LNCAP (cell line): ENCODE measurements at regions not wholly inside any gene's neighbourhood (a gene's known extent, or its start where the extent isn't known, plus 50 kb on each side); places are given as distances from the start of the nearest gene placed in this dataset.

Experiments
- TF ChIP-seq, protein P1 (sequence below): fragments of 450-650 bp; IDR thresholded peaks from 2 replicates; pipeline ENCODE4 v1.5.1; 2017; ENCODE audit warnings: mild to moderate bottlenecking

DNA sequence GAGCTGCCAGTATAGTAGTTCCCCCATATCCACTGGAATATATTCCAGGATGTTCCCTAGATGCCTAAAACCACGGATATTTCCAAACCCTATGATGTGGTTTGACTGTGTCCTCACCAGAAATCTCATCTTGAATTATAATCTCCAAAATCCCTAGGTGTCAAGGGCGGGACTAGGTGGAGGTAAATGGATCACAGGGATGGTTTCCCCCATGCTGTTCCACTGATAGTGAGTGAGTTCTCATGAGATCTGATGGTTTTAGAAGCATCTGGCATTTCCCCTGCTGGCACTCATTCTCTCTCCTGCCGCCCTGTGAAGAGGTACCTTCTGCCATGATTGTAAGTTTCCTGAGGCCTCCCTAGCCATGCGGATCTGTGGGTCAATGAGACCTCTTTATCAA lies 168.6 kb downstream of the MAF start:
- TF ChIP-seq, protein P1, sequence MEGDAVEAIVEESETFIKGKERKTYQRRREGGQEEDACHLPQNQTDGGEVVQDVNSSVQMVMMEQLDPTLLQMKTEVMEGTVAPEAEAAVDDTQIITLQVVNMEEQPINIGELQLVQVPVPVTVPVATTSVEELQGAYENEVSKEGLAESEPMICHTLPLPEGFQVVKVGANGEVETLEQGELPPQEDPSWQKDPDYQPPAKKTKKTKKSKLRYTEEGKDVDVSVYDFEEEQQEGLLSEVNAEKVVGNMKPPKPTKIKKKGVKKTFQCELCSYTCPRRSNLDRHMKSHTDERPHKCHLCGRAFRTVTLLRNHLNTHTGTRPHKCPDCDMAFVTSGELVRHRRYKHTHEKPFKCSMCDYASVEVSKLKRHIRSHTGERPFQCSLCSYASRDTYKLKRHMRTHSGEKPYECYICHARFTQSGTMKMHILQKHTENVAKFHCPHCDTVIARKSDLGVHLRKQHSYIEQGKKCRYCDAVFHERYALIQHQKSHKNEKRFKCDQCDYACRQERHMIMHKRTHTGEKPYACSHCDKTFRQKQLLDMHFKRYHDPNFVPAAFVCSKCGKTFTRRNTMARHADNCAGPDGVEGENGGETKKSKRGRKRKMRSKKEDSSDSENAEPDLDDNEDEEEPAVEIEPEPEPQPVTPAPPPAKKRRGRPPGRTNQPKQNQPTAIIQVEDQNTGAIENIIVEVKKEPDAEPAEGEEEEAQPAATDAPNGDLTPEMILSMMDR = no peak

DNA sequence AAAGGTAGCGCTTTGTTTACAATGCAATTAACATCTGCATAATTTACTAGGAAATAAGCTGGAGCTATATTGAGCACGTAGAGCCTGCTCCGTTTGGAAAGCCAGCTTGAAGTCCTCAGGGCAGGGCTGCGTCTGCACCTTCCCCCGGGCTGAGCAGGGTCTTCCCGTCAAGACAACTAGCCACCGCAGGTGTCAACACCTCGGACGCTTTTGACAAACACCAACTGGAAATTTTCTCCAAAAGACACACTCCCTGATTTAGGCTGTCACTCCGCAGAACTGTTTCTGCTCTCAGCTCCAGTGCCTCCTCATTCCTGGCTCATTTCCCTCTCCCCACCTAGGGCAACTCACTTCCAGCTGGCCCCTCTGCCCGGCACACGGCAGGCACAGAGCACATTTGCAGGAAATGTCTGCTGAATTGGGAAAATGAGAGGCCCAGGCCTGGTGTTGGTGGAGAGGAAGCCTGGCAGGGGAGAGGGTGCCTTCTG lies 170.3 kb downstream of the MAF start:
- TF ChIP-seq, protein P1 = no peak

DNA sequence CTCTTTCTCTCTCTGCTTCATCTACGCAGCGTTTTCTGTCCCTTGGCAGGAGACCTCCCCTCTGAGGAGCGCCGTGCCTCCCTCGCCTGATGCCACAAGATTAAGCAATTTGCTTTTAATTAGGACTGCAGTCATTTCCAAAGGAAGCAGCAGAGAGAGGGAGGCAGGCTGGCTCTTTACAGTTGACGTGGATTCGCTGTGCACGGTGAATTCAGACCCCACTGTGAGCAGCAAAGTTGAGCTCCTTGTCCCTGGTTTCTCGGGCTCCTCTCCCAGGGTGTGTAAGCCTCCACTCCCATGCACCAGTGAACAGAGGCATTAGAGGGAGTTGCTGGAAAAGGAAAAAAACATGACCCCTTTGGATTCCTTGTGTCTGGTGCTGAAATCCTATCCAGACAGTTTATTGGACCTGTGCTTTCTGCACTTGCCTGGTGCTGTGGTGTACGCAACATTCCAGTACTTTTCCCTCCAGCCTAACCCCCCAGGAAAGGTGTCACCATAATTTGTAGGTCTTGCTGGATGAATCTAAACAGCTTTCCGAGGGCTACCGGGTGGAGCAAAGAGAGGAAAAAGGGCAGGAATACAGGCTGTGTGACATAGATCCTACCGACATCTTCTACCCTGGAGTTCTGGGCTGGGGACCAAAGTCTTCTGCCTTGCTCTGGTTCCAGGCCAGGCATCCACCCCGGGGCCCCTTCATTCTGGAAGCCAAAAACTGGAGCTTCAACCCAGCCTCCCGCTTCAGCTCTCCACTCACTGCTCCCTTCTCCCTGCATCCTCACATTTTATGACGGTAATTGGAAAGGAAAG lies 171.0 kb downstream of the MAF start:
- TF ChIP-seq, protein P1 = no peak

DNA sequence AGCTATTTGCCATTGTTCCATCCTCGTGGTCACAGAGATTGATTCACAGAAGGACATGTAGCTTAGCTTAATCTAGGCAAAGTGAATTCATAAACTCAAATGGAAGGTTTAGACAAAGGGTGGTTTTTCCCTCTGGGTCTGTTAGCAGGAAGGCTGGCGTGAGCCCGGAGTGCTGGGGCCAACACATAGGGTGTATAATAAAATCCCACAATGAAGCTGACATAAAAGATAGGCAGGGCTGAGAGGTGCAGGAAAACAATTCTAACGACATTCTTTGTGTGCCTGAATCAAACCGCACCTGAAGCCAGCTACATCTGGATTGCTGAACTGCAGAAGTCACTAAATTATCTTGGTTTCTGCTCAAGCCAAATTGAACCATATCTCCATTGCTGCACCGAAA lies 173.9 kb downstream of the MAF start:
- TF ChIP-seq, protein P1 = no peak

DNA sequence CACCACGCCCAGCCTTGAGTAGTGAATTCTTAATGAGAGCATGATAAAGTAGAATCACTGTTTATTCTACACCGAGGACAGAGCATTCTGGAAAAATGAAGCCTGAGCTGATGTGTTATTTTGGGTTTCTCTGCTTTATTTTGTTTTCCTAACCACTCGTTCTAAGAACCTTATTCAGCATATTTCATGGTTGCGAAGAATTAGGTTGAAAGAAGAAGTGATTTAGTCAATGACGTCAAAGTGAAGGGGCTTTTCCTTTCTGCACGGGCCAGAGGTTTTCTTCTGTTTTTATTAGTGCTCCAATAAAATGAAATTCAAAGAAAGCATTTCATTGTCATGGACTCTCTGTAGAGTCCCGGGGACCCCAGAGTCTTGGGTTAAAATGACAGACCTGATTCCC lies 178.5 kb downstream of the MAF start:
- TF ChIP-seq, protein P1 = no peak

DNA sequence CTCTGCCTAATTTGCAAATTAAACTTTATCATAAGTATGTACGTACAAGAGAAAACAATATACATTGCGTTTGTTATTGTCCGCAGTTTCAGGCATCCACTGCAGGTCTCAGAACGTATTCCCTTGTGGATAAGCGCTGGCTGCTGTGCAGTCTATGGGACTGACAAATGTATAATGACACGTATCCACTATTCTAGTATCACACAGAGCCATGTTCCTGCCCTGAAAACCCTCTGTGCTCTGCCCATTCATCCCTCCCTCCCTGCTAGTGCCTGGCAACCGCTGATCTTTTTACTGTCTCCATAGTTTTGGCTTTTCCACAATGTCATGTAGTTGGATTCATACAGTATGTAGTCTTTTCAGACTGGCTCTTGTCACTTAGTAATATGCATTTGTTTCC lies 179.4 kb downstream of the MAF start:
- TF ChIP-seq, protein P1 = no peak

DNA sequence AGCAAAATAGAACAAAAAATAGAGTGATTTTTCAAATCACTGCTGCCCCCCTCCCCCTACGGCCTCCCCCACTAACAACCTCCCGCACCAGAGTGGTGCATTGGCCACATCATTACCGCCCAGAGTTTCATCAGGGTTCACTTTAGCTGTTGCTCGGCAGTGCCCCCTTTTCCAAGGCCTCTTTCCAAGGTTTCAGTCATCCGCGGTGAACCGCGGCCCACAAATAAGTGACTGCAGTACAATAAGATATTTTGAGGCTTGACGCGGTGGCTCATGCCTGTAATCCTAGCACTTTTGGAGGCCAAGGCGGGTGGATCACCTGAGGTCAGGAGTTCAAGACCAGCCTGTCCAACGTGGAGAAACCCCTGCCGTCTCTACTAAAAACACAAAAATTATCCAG lies 180.0 kb downstream of the MAF start:
- TF ChIP-seq, protein P1 = no peak

DNA sequence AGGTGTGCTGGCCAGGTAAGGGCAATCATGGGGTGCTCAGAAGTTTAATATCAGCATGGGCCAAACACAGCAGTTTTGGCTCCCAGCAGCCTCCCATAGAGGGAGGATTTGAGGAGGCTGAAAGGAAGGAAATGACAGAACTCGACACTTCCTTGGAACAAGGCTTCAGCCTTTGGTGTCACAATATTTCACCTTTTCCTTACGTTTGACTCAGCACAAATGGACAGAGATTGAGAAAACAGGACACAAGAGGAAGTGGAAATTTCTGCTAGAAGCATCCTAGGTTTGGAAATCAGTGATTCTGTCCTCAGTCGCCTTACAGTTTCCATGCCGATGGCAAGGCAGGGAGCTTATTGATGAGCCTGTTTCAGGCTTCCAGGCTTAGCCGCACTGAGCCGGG lies 181.4 kb downstream of the MAF start:
- TF ChIP-seq, protein P1 = no peak
